ENCODE measurements at regions not wholly inside any gene's neighbourhood (a gene's known extent, or its start where the extent isn't known, plus 50 kb on each side); places are given as distances from the start of the nearest gene placed in this dataset.

DNA sequence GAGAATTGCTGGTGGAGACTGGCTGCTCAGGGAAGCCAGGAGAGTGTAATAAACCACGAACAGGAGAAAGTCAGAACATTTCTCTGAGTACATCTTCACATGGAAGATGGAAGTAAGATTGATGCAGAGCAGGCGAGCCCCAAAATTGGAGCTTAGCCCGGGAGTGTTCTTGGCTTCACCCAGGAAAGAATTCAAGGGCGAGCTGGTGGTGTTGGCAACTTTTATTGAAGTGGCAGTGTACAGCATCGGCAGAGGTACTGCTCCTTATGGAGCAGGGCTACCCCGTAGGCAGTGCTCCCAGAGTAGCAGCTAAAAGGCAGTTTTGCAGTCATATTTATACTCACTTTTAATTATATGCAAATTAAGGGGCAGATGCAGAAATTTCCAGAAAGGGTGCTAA, 281.4 kb upstream of the MEX3C start:
- TF ChIP-seq, protein P1, sequence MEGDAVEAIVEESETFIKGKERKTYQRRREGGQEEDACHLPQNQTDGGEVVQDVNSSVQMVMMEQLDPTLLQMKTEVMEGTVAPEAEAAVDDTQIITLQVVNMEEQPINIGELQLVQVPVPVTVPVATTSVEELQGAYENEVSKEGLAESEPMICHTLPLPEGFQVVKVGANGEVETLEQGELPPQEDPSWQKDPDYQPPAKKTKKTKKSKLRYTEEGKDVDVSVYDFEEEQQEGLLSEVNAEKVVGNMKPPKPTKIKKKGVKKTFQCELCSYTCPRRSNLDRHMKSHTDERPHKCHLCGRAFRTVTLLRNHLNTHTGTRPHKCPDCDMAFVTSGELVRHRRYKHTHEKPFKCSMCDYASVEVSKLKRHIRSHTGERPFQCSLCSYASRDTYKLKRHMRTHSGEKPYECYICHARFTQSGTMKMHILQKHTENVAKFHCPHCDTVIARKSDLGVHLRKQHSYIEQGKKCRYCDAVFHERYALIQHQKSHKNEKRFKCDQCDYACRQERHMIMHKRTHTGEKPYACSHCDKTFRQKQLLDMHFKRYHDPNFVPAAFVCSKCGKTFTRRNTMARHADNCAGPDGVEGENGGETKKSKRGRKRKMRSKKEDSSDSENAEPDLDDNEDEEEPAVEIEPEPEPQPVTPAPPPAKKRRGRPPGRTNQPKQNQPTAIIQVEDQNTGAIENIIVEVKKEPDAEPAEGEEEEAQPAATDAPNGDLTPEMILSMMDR (IDR thresholded peaks at IDR 0.05; ENCODE audit: control extremely low read depth in 1 of 3, insufficient read depth in 1 of 3, low read depth in 1 of 3, low read length in 3 of 3), result no peak
- TF ChIP-seq SIRT6 (IDR thresholded peaks at IDR 0.05; ENCODE audit: low read length) (no peak), SP1 (IDR thresholded peaks at IDR 0.05; ENCODE audit: low read depth, low read length) (no peak), POLR2A (IDR thresholded peaks at IDR 0.05; ENCODE audit: control extremely low read depth in 1 of 2, low read depth in 2 of 2, low read length in 2 of 2) (no peak), EZH2 (IDR thresholded peaks at IDR 0.05; ENCODE audit: low read depth, low read length, severe bottlenecking) (no peak)
